Pulmonary artery endothelial cell (primary cell): ENCODE measurements at regions not wholly inside any gene's neighbourhood (a gene's known extent, or its start where the extent isn't known, plus 50 kb on each side); places are given as distances from the start of the nearest gene placed in this dataset.
A peak's percentile ranks its signal among the peaks of the same experiment; 100 is the strongest.

Source experiments
- DNase-seq: peaks from one replicate; pipeline ENCODE4 v3.0.0-alpha.2; 2011; ENCODE audit warnings: low read depth, low spot score

DNA sequence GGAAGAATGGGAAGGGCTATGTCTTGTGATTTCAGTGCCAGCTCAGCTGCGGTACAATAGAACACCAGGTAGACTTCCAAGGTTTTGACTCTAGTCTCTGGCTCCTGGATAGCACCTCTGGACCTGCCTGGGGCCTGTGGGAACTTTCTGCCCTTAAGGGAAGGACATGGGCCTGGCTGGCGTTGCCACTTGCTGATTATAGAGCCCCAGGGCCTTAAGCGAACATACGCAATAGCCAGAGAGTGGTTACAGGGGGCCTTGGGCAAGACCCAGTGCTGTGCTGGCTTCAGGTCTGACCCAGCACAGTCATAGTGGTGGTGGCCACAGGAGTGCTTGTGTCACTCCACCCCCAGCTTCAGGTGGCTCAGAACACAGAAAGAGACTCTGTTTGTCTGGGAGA is 131.1 kb upstream of the COL21A1 start:
- no peak for DNase-seq

DNA sequence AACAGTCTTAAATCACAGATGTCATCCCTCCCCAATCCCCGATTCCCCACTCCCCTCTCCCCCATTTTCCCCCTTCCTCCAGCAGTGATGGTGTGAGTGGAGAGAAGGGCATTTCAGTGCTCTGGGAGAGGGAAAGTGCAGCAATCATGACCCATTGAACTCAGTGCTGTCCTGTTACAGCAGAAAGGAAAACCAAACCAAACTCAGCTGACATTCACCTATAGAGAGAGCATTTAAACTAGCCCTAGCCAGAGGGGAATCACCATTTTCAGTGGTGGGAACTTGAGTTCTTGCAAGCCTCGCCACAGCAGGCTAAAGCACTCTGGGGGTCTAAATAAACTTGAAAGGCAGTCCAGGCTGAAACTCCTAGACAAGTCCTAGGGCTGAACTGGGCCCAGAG is 129.9 kb upstream of the COL21A1 start:
- no peak for DNase-seq

DNA sequence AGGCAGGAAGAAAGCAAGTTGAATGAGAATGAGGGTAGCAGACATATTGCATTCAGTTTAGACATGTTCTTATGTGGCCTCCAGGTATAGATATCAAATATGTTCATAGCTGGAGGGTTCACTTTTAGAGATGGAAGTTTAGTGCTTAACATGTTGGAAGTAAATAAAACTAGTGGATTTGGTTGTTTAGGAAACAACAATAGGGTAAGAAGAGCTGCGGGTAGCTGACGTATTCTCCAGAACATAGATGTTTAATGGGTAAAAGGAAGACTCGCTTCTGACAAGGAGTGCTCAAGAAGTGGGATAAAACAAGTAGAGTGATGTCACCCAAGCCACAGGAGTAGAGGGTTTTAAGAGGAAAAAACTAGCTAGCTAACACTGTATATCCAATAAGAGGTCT is 128.4 kb upstream of the COL21A1 start:
- DNase-seq: no peak

DNA sequence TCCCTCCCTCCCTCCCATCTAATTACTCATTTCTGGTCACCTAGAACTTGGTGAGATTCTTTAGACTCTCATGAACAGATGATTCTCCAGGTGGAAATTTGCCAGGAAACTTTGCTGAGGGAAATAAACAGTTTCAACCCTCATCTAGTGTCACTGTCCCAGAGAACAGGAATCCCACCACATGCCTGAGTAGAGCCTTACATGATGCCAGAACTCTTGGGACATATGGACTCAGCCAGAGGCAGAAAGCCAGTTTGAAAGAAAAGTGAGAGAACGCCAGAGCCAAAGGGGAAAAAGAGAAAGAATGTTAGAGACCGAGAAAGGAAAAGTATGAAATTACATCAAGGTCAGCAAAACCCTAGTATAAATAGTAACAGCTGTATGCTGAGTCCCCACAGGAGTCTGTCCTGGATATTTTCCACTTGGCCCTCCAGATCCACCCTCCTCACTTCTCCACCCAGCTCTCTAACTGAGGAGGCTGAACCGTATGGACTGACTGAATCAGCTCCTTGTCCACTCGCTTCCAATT is 127.5 kb upstream of the COL21A1 start:
- no peak for DNase-seq

DNA sequence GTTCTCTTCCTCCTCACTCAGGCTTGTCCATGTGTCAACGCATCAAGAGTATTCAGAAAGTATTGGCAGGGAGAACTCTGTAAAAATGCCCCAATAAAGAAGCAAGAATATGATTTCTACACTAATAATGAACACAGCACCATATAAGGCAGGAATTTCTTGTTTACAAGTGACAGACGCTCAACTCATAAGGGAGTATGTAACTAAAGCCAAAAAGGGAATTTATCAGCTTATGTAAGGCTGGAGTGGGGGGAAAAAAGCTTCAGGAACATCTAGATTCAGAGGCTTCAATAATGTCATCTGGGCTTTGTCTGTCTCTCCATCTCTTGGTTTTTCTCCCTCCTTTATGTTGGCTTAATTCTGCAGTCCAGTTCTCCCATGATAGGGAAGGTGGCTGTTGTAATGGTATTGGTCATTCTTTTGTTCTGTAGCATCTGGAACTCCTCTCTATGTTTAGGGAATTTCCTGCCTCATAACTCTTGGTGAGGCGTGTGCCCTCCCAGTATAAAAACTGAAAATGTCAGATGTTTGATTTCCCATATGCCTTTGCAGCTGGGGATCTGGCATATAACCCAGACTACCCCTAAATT is 125.1 kb upstream of the COL21A1 start:
- no peak for DNase-seq

DNA sequence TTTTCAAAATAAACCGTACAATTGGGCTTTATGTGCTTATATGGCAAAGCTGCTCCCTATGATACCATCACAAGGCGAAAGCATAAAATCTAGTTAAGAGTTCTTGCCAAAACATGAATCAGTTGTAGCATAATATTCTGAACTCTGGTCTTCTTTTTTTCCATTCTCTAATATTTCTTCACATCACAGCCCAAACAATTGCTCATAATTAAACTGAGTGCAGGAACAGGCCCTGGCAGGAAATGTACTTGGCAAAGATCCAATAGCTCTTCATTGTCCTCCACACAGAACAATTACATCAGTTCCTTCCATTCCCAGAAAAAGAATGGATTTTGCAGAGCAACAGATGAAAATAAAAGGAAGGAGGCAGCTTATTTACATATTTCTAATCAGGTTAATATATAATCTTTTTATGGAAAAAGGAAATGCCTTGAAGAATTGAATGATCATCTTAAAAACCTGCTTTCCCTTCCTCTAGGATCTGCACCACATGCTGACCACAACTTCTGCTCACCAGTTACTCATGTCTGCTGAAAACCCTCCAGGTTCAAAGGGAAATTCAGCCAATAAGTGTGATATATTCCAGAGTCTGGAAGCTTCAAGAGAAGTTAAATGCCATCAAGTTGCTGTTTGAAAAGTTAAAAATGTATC is 123.3 kb upstream of the COL21A1 start:
- DNase-seq: peak; percentile 98

DNA sequence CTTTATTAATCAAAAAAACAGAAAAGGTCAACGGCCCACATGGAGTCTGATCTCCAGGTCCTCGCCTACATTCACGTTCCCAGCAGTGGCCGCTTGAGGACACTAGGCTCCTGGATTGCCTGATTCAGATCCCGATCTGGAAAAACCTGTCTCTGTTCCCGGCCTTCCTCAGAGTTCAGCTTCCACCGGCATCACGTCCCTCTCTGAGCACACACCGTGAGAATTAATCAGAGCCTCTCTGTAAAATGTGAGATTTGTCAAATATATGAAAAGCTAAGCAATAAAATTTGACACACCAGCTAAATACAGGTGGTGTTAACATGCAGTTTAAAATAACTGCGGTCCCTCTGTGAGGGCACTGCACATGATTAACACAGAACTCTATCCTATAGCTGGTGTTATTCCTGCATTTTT is 122.8 kb upstream of the COL21A1 start:
- peak; percentile 71 for DNase-seq

DNA sequence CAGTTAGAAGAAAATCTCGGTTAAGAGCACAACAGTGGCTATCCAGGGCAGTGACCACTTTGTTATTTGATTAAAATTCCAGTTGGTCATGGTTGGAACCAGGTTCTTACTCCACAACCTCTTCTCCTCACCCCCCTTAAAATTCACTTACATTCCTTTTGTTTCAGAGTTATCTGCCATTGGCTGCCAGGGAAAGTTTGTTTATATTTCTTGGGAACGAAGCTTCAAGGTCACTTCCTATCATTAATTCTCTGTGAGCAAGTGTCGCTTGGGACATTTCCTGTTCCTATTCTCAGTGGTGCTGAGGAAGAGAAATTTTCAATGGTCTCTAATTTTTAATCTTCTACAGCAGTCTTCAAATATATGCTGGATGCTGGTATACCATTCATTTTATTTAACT is 121.1 kb upstream of the COL21A1 start:
- peak; percentile 68 for DNase-seq

DNA sequence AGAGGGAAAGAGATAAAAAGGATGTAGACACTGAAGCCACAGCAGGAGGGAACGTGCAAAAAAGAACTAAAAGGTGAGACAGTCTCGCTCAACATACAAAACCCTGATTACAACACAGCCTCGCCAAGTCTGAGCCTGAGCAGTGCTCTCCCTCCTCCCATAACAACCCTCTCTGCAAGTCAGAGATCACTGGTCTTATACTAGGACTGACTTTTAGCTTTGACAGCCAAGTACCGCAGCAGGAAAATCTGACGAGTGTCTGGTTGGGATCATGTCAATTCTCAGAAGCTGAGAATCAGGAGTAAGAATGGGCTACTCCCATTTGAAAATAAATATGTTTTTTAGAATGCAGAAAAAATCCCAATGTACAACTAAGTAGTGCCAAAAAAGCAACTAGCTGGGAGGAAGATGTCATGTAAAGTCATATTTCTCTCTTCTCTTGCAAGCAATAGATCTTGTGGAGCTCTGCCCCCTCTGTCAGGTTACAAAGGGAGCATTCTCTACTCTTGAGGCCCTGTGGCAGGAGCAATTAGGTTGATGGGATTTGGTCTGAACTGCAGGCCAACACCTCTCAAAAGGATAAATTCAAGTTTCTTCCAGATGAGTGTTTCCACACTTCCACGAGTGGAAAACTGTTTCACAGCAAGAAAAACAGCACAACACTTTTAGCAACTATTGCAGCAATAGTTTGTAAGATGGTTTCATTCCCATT is 118.9 kb upstream of the COL21A1 start:
- DNase-seq: no peak

DNA sequence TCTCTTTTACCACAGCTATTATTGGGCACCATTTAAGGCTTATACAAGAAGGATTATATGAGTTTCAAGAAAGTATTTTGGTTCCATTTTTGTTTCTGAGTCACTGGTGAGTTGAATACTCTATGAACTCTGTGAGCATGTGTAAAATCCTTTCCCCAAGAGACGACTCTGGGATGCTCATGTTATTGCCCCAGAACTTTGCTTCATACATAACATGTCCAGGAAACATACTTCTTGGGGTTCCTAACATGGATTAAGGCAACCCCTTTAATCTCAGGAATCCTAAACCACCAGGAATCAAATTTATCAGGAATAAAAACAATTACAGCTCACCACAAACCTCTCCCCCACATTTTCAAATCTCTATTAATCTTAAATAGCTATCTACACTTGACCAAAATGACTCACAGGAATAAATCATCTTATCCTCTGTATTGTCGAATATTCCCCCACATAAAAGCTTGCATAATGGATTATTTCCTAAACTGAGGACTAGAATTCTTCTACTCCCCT is 117.5 kb upstream of the COL21A1 start:
- DNase-seq: no peak

DNA sequence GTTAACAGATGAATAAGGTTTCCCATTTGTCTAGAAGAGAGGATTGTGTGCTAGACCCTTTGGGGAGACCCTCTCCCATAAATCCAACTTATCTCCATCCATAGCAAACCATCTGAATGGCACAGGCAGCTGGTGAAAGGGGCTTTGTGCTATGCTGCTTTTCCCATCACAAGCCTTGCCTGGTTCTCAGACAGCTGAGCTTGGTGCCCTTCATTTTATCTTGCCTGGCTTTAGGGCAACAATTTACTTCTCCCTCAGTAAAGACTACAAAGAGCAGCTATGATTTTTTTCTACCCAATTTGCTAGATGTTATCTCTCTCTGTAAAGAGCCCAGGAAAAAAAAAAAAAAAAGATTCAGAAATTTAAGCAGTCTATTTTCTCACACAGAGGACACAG is 117.0 kb upstream of the COL21A1 start:
- DNase-seq: no peak

DNA sequence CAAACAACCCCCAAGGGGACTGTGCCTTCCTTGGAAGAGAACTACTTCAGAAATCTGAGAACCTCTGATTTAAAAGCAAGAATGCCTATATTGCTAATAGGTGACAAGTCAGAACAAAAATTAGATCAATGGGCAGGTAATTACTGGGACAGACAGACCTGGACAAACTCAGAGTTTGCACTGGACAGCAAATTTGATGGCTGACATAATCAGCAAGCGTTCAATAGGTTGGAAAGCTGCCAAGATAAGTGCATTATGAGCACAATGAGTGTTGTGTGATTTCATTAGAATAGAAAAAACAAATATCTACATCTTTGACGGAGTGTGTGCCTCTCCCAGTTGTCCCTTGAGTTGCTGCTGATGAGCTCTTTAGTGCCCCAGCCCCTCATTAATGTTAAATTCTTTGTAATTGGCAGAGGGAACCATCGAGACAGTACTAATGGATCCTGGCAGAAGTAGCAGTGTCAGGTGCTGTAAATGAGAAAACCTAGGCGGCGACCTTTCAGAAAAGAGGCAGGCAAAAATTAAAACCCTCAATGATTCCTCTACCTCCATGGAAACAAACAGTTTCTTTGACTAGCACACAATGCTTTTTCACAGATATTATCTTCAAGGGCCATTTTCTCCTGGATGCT is 116.5 kb upstream of the COL21A1 start:
- DNase-seq: no peak

DNA sequence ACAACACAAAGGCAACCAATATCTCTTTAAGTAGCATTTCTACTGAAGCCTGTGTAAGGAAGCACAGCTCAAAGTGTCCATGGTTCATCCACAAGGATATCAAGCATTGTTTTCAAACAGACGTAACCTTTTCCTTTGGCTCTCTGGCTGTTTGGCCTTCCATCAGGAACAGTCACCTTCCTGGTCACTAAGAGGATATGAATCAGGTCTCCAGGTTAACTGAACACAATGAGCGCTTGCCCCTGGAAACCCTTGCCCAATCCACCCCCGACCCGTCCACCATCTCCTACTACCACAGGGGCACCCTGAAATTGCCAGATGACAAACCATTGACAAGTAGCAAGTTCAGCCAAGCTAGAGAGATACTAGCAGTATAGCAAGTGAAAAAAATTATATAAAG is 114.4 kb upstream of the COL21A1 start:
- peak; percentile 93 for DNase-seq

DNA sequence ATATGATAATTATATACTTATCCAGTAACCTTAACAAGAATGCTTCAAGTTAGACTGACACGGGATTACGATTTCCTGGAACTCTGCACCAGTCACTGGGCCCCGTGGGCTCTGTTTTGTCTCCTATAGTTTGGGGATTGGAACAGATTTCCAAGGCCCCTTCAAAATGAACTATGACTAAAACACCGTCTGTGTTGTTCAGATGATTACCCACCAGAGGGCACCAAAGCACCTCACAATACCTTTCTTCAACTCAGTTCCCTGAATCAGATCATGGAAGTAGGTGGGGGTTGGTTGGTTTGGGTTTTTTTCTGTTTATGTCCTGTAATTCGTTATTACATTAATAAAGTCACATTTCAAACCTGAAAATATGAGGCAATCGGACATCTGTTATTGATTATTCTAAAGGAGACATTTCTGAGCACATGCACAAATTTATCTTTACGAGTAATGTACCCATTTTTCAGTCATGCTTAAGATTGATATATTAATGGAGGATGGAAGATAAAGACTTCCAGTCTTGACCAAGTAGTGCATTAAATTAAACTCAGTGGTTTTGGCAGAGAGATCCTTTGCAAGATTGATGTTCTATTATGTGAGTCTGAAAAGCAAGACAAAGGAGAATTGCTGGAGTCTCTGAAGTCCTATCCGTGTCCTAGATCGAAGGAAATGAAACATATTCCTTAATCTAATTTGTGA is 112.0 kb upstream of the COL21A1 start:
- DNase-seq: no peak

DNA sequence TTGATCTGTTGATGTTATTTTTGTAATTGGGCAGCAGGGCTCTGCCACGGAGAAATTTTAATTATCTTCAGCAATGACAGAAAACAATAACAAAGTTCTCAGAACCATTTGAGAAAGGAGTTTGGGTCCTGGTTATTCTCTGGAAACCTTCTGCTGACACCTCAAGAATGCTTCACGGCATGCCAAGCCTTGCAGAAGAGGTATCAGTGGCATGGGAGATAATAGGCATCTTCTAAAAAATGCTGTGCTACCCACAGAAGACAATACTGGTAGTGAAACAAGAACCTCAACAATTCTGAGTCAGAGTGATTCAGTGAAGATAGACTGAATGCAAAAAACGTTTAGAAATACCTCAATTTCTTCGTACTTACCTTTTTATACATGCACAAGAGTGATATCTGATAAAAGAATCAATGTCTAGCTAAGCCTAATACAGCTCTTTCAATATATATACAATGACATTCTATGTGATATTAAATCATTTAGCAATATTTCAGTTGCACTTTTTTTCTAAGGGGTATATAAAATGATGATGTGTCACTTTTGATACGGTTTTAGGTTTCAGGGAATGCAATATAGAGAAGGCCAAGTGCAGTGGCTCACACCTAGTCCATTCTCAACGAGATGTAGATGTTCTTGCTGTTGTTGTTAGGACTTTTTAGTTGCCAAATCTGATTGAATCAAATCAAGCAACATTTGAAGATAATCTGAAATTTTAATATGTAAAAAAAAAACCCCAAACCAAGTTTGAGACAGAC is 110.4 kb upstream of the COL21A1 start:
- no peak for DNase-seq

DNA sequence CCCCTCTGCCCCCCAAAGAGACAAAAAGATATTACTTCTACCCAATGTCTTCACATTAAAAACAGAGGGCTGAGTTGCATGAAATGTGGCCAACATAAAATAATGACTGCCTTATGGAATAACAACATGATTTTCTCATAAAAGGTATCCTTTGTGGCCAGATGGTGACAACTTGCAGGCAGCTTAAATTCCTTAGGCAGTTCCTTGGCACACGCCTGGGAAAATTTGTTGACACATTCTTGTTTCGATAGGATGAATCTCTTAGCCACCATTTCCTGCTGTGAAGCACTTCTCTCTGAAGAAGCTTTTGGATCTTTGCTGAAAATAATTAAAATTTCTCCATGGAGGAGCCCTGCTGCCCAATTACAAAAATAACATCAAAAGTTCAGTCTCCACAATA is 109.0 kb upstream of the COL21A1 start:
- no peak for DNase-seq

DNA sequence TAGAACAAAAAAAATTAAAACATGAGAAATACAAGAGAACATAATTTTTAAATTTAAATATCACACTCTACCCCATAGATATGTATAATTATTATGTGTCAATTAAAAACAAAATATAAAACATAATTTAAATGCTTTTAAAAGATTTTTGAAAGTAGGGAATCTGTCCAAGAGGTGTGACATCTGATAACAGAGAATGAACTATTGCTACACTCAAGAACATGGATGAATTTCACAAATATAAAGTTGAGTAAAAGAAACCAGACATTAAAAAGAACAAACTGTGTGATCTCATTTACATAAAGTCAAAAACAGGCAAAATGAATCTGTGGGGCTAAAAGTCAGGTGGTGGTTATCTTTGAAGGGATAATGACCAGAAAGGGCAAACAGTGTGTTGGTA is 106.5 kb upstream of the COL21A1 start:
- DNase-seq: no peak

DNA sequence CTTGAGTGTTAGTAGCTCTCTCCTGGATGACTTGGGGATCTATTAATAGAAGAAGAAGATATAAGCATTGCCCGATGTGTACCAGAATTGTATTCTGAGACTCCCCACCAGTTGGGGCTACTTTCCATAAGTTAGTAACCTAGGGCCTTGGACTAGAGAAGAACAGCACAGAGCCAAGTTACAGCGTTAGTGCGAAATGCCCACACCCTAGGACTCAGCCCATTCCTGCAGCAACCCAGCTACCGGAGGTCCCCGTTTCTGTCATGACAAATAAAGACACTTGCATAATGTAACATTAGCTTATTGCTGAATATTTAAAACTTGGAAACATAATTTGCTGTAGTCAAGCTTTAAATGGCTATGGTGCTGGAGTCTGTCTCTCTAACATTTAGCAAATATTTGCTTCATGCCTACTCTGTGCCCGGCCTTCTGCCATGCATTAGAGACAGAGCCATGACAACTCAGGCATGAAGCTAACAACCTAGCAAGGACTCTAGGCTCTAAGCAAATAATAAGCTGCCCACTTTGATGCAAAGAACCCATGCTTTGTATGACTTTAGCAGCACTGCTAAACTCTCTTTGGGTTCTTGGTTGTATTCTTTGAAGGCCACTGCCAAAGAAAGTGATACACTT is 103.4 kb upstream of the COL21A1 start:
- DNase-seq: no peak

DNA sequence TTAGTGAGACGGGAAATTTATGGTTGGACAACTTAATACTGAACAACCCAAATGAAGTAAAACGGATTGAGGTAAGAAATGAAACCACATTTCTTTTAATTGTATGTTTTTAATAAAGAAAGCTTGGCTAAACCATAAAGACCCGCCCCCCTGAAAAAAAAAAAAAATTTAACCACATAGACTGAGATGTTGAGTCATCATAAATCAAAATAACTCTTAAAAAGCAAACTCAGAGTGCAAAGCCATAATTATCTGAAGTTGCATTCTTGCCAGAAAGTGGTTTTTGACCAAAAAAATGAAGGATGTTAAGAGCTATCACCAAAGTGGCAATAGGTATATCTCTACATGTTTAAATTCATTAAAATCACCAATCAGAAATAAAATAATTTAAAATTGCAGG is 101.8 kb upstream of the COL21A1 start:
- DNase-seq: no peak

DNA sequence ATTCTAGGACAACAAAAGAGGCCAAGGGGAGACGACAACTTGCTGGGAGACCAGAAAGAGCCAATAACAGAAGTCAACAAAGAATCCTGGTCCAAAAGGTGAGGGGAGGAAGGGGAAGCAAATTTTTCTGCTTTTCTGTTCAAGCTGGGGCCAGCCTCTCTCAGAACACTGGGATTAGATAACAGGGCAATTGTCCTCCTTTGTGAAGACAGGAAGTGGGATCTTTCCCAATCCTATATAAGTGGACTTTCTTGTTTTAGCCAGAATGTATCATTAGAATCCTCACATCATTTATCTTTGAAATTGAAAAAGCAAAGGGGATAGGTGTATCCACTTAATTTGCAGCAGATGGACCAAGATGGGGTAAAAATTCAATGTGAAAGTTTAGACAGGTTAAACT is 101.2 kb upstream of the COL21A1 start:
- DNase-seq: no peak
